22Rv1 (cell line): ENCODE measurements at regions not wholly inside any gene's neighbourhood (a gene's known extent, or its start where the extent isn't known, plus 50 kb on each side); places are given as distances from the start of the nearest gene placed in this dataset.

Experiments
- H3K27ac ChIP-seq: fragments of 450-650 bp; 2 replicates; pipeline ENCODE4 v1.5.1; 2017
- ZFX ChIP-seq: fragments of 450-650 bp; IDR thresholded peaks from 2 replicates; pipeline ENCODE4 v1.6.1; 2017; ENCODE audit warnings: antibody characterized with exemption, borderline replicate concordance
- TF ChIP-seq, protein P1 (sequence below): fragments of 450-650 bp; IDR thresholded peaks from 2 replicates; pipeline ENCODE4 v1.5.1; 2017; ENCODE audit warnings: mild to moderate bottlenecking

GRCh38 chr12:114794049-114794558 lies 110.1 kb upstream of the TBX3 start:
- TF ChIP-seq, protein P1, sequence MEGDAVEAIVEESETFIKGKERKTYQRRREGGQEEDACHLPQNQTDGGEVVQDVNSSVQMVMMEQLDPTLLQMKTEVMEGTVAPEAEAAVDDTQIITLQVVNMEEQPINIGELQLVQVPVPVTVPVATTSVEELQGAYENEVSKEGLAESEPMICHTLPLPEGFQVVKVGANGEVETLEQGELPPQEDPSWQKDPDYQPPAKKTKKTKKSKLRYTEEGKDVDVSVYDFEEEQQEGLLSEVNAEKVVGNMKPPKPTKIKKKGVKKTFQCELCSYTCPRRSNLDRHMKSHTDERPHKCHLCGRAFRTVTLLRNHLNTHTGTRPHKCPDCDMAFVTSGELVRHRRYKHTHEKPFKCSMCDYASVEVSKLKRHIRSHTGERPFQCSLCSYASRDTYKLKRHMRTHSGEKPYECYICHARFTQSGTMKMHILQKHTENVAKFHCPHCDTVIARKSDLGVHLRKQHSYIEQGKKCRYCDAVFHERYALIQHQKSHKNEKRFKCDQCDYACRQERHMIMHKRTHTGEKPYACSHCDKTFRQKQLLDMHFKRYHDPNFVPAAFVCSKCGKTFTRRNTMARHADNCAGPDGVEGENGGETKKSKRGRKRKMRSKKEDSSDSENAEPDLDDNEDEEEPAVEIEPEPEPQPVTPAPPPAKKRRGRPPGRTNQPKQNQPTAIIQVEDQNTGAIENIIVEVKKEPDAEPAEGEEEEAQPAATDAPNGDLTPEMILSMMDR = no peak
- TF ChIP-seq ZFX = no peak
- no peak overlapping the region for H3K27ac ChIP-seq

DNA sequence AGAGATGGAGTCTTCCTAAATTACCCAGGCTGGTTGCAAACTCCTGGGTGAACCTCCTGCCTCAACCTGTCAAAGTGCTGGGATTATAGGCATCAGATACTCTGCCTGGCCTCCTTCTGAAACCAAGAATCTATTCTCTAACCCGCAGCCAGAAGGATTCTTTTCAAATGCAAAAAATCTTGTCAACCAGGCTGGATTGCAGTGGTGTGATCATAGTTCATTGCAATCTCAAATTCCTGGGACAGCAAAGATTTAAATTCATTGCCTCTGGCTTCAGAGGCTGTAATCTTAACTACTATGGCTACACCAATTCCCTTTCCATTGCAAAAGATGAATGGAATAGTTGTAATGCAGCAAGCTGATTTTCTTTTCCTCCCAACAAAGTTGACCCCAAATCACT lies 106.3 kb upstream of the TBX3 start:
- no peak overlapping the region for H3K27ac ChIP-seq
- TF ChIP-seq, protein P1 = no peak
- no peak for TF ChIP-seq ZFX

GRCh38 chr12:114789821-114790220 lies 105.8 kb upstream of the TBX3 start:
- no peak overlapping the region for H3K27ac ChIP-seq
- no peak for TF ChIP-seq ZFX
- TF ChIP-seq, protein P1 = no peak

- H3K27ac ChIP-seq = no peak overlapping the region
- TF ChIP-seq, protein P1 = no peak
- TF ChIP-seq ZFX = no peak
These were observed 105.3 kb upstream of the TBX3 start for GRCh38 chr12:114789276-114789675.

GRCh38 chr12:114784526-114784925 lies 100.6 kb upstream of the TBX3 start:
- no peak overlapping the region for H3K27ac ChIP-seq
- TF ChIP-seq ZFX = no peak
- TF ChIP-seq, protein P1 = no peak

- TF ChIP-seq, protein P1 = no peak
- TF ChIP-seq ZFX = no peak
- H3K27ac ChIP-seq = no peak overlapping the region
These were observed 99.2 kb upstream of the TBX3 start for GRCh38 chr12:114783089-114783618.

DNA sequence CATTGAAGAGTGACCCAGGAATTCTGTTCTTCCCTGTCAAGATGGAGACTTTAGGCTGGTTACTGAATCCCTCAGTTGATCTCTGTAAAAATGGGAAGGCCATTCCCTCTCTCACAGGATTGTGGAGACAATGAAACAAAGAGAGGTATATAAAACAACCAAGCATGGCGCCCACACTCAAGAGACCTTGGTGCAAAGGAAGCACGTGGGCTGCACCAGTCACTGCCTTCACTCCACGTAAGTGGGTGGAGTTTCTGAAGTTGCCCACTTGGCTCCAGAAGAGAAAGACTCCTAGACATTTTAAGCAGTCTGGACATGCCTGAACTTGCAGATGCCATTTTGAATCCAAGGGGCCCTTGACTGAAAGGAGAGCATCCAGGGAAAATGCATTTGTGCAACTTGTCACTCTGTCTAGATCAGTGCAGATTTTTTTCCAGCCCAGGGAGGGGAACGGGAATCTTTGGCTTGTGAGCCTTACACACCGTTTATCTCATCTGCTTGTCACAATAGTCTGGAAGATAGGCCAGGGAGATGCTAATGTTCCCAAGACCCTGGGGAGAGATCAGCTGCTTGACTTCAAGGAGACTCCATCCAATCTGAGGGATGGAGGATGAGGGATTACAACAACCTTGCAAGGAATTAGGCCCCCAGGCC lies 96.9 kb upstream of the TBX3 start:
- TF ChIP-seq, protein P1 = no peak
- TF ChIP-seq ZFX = no peak
- no peak overlapping the region for H3K27ac ChIP-seq
